NCI-H187 (cell line): ENCODE measurements at regions not wholly inside any gene's neighbourhood (a gene's known extent, or its start where the extent isn't known, plus 50 kb on each side); places are given as distances from the start of the nearest gene placed in this dataset.
A peak's percentile ranks its signal among the peaks of the same experiment; 100 is the strongest.

Experiments
- DNase-seq, 2 experiments: peaks; one replicate each; lab custom pipeline; 2025; lab: John Stamatoyannopoulos, UW

- DNase-seq: no peak
Observed at GRCh38 chr6:113143206-113143605, 713.9 kb upstream of the MARCKS start.

GRCh38 chr6:113144117-113144516 is 713.0 kb upstream of the MARCKS start:
- DNase-seq: no peak

- no peak for DNase-seq
Observed at GRCh38 chr6:113146878-113147277, 710.3 kb upstream of the MARCKS start.

- no peak for DNase-seq
Observed at GRCh38 chr6:113147544-113147943, 709.6 kb upstream of the MARCKS start.

- no peak for DNase-seq
Observed at GRCh38 chr6:113148566-113148965, 708.6 kb upstream of the MARCKS start.

GRCh38 chr6:113149511-113149910 is 707.6 kb upstream of the MARCKS start:
- DNase-seq: no peak

GRCh38 chr6:113160306-113161017 is 696.7 kb upstream of the MARCKS start:
- DNase-seq: no peak

- DNase-seq: no peak
Observed at GRCh38 chr6:113161018-113161315, 696.2 kb upstream of the MARCKS start.

- DNase-seq: no peak
Observed at GRCh38 chr6:113162739-113163138, 694.4 kb upstream of the MARCKS start.

- no peak for DNase-seq
Observed at GRCh38 chr6:113168057-113168456, 689.1 kb upstream of the MARCKS start.

GRCh38 chr6:113169484-113169883 is 687.7 kb upstream of the MARCKS start:
- DNase-seq: no peak

- no peak for DNase-seq
Observed at GRCh38 chr6:113170454-113170853, 686.7 kb upstream of the MARCKS start.

GRCh38 chr6:113171882-113172281 is 685.3 kb upstream of the MARCKS start:
- DNase-seq: no peak

- DNase-seq: no peak
Observed at GRCh38 chr6:113172531-113172966, 684.6 kb upstream of the MARCKS start.

GRCh38 chr6:113178349-113178748 is 678.8 kb upstream of the MARCKS start:
- no peak for DNase-seq

GRCh38 chr6:113181164-113181563 is 676.0 kb upstream of the MARCKS start:
- peak in 1 of 2 experiments; percentile 11 for DNase-seq

GRCh38 chr6:113182370-113183141 is 674.6 kb upstream of the MARCKS start:
- no peak for DNase-seq

- no peak for DNase-seq
Observed at GRCh38 chr6:113184291-113184690, 672.9 kb upstream of the MARCKS start.

- DNase-seq: no peak
Observed at GRCh38 chr6:113184736-113185135, 672.4 kb upstream of the MARCKS start.

- no peak for DNase-seq
Observed at GRCh38 chr6:113185299-113185698, 671.8 kb upstream of the MARCKS start.

GRCh38 chr6:113187661-113188060 is 669.5 kb upstream of the MARCKS start:
- no peak for DNase-seq

- no peak for DNase-seq
Observed at GRCh38 chr6:113188962-113189361, 668.2 kb upstream of the MARCKS start.

GRCh38 chr6:113190170-113190569 is 667.0 kb upstream of the MARCKS start:
- no peak for DNase-seq

- no peak for DNase-seq
Observed at GRCh38 chr6:113194090-113194489, 663.1 kb upstream of the MARCKS start.
